Transverse colon (tissue), 4 donors: ENCODE measurements at regions not wholly inside any gene's neighbourhood (a gene's known extent, or its start where the extent isn't known, plus 50 kb on each side); places are given as distances from the start of the nearest gene placed in this dataset.

Experiments used
- DNase-seq: peaks from one replicate; pipeline ENCODE4 v3.0.0-alpha.2; 2019
- H3K27ac ChIP-seq, 4 donors: fragments of 200-600 bp; sonication (generic); 2 replicates each; pipeline ENCODE4 v1.5.1; 2016 to 2018; ENCODE audit warnings: inconsistent platforms in 4 of 4
- H3K27me3 ChIP-seq: fragments of 200-600 bp; sonication (generic); 2 replicates; pipeline ENCODE4 v1.5.1; 2017; ENCODE audit warnings: inconsistent platforms
- H3K36me3 ChIP-seq, 4 donors: fragments of 200-600 bp; sonication (generic); 2 replicates each; pipeline ENCODE4 v1.5.1; 2017 to 2019; ENCODE audit warnings: inconsistent platforms in 4 of 4
- H3K4me1 ChIP-seq, 4 donors: fragments of 200-600 bp; sonication (generic); 2 replicates each; pipeline ENCODE4 v1.5.1; 2017 to 2020; ENCODE audit warnings: inconsistent platforms in 4 of 4
- H3K4me3 ChIP-seq, 4 donors: fragments of 200-600 bp; sonication (generic); 1 replicate in 1 of 4; 2 replicates in 3 of 4; pipeline versions ENCODE4 v1.5.1 to v1.6.1; 2017 to 2019; ENCODE audit warnings: inconsistent platforms in 4 of 4
- H3K9me3 ChIP-seq, 2 donors: fragments of 200-600 bp; sonication (generic); 2 replicates each; pipeline ENCODE4 v1.5.1; 2017 to 2019; ENCODE audit warnings: inconsistent platforms in 2 of 2
- EP300 ChIP-seq: sonication (generic); formaldehyde crosslinking; IDR thresholded peaks from one replicate; pipeline ENCODE4 v1.6.1; 2017; ENCODE audit warnings: antibody characterized with exemption, low read depth
- POLR2A ChIP-seq: fragments of 450-650 bp; IDR thresholded peaks from one replicate; pipeline ENCODE4 v1.6.1; 2016; ENCODE audit warnings: antibody characterized with exemption, mild to moderate bottlenecking, moderate library complexity
- POLR2AphosphoS5 ChIP-seq, 3 donors: sonication (generic); formaldehyde crosslinking; IDR thresholded peaks; one replicate each; pipeline ENCODE4 v1.6.1; 2016; ENCODE audit warnings: antibody characterized with exemption in 3 of 3
- WGBS, 2 donors: methylation state at CpG; one replicate each; pipeline ENCODE4 v1.1.5; 2018; ENCODE audit warnings: low coverage in 1 of 2; 5-methylcytosine and 5-hydroxymethylcytosine counted together
- in situ Hi-C, 4 donors: fragments of 200-750 bp; cut with MboI; loops; one replicate each; pipeline versions ENCODE4 v1.15.0 to v1.15.1; 2017; ENCODE audit warnings: low sequenced_read_pairs in 3 of 4, low pct_ligation_motif_present in 1 of 4, low pct_unique_long_range_greater_than_20kb in 1 of 4
- intact Hi-C: fragments of 100-400 bp; cut with DNase I; formaldehyde crosslinking; loops from one replicate; pipeline ENCODE4 v1.15.1; 2023; ENCODE audit warnings: low total_unique reads
- TF ChIP-seq, protein P1 (sequence below), 5 experiments: fragments of 200-600 bp in 3 of 5; fragments of 450-650 bp in 2 of 5; sonication (generic) in 3 of 5; IDR thresholded peaks; 1 replicate in 2 of 5; 2 replicates in 3 of 5; pipeline ENCODE4 v1.5.1; 2016 to 2017; ENCODE audit warnings: antibody characterized with exemption in 5 of 5, inconsistent platforms in 3 of 5, mild to moderate bottlenecking in 2 of 5, moderate library complexity in 1 of 5

DNA sequence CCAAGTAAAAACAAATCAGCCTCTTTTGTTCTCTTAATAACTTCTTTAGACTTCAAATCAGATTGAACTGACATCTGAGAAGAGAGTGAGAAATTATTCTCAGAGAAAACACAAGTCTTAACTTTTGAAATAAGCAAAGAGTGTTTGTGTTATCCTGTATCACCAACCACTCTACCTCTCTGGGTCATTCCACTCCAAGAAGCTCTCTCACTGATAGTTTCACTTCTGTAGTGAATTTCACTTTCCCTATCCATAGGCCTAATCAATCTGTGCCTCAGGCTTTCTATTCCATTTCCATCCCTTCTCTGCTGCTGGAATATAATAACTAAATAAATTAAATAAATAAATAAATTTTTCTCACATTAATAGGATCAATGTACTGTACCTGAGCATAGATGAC is 235.0 kb downstream of the HTR1B start:
- H3K27me3 ChIP-seq, result no peaks in the 10 kb centered on the region
- TF ChIP-seq, protein P1, sequence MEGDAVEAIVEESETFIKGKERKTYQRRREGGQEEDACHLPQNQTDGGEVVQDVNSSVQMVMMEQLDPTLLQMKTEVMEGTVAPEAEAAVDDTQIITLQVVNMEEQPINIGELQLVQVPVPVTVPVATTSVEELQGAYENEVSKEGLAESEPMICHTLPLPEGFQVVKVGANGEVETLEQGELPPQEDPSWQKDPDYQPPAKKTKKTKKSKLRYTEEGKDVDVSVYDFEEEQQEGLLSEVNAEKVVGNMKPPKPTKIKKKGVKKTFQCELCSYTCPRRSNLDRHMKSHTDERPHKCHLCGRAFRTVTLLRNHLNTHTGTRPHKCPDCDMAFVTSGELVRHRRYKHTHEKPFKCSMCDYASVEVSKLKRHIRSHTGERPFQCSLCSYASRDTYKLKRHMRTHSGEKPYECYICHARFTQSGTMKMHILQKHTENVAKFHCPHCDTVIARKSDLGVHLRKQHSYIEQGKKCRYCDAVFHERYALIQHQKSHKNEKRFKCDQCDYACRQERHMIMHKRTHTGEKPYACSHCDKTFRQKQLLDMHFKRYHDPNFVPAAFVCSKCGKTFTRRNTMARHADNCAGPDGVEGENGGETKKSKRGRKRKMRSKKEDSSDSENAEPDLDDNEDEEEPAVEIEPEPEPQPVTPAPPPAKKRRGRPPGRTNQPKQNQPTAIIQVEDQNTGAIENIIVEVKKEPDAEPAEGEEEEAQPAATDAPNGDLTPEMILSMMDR (IDR thresholded peaks at IDR 0.05), result no peak
- no peak for TF ChIP-seq POLR2AphosphoS5 (IDR thresholded peaks at IDR 0.05)
- TF ChIP-seq EP300, result no peak
- TF ChIP-seq POLR2A, result no peak
- H3K4me1 ChIP-seq, result no peaks in the 10 kb centered on the region
- intact Hi-C loops (no loop called here), in situ Hi-C loops (no loop called here)
- H3K27ac ChIP-seq, result no peak overlapping the region
- H3K4me3 ChIP-seq, result no peak overlapping the region
- H3K36me3 ChIP-seq, result no peaks in the 10 kb centered on the region
- DNase-seq, result no peak
- no peaks in the 10 kb centered on the region for H3K9me3 ChIP-seq

DNA sequence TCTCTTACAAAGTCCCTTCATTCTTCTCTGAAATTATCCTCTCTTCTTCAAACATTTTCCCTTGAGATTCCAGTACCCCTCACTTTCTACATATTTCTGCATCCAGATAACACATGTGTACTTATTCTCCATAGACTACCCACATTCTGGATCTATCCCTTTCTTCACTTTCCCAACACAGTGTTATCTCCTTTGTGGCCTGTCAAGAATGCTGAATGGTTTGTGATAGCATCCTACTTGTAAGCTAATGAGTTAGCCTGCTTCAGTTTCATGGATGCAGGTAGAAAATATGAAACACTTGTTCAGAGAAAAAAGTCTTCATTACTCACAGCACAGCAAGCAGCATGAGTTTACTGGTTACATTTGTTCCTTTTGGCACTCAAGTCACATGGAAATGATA is 245.4 kb downstream of the HTR1B start:
- Histone ChIP-seq H3K36me3 (no peaks in the 10 kb centered on the region), H3K27ac (no peak overlapping the region), H3K4me1 (no peaks in the 10 kb centered on the region), H3K27me3 (no peaks in the 10 kb centered on the region), H3K4me3 (no peak overlapping the region), H3K9me3 (no peaks in the 10 kb centered on the region)
- no peak for TF ChIP-seq POLR2A
- no peak for TF ChIP-seq EP300
- TF ChIP-seq, protein P1 (IDR thresholded peaks at IDR 0.05), result no peak
- TF ChIP-seq POLR2AphosphoS5 (IDR thresholded peaks at IDR 0.05), result no peak
- in situ Hi-C loops (no loop called here), intact Hi-C loops (no loop called here)
- DNase-seq, result no peak

DNA sequence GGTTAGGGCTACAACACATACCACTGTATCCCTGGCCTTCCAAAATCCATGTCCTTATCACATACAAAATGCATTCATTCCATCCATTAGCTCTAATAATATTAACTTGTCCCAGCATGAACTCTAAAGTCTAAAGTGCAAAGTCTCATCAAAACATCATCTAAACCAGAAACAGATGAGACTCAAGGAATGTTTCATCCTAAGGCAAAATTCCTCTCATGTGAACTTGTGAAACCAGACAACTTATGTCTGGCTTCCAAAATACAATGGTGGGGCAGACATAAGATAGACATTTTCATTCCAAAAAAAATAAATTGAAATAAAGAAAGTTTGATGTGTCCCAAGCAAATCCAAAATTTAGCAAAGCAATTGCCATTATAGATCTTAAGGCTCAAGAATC is 257.4 kb downstream of the HTR1B start:
- in situ Hi-C loops, result no loop called here
- H3K27ac ChIP-seq, result no peak overlapping the region

DNA sequence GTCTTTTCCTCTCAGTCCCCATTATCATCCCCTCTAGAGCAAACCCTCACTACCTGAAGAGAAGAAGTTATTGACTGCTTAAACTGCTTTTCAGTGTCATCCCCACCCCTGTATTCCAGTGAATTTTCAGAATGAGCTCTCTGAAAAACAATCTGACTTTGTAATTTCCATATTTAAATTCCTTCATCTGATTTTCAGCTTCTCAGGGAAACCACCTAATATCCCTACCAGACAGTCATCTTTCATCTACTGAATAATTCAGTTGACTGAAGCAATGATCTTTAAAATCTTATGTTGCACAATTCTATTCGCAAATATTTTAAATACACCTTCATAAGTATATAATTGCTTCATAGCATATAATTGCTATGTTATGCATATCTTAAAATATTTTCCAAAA is 258.7 kb downstream of the HTR1B start:
- Histone ChIP-seq H3K27me3 (no peaks in the 10 kb centered on the region), H3K4me1 (no peaks in the 10 kb centered on the region), H3K36me3 (no peaks in the 10 kb centered on the region), H3K9me3 (no peaks in the 10 kb centered on the region), H3K4me3 (no peak overlapping the region), H3K27ac (no peak overlapping the region)
- in situ Hi-C loops (no loop called here), intact Hi-C loops (no loop called here)
- WGBS, 2 donors, result 91 to 94% methylated on average over 1 of the region's 1 CpG
- TF ChIP-seq, protein P1 (IDR thresholded peaks at IDR 0.05), result no peak
- TF ChIP-seq EP300 (no peak), POLR2A (no peak), POLR2AphosphoS5 (IDR thresholded peaks at IDR 0.05) (no peak)
- DNase-seq, result no peak

More for the DNA sequence above, 257.4 kb downstream of the HTR1B start:
- no peaks in the 10 kb centered on the region for H3K27me3 ChIP-seq
- no peaks in the 10 kb centered on the region for H3K4me1 ChIP-seq
- TF ChIP-seq POLR2AphosphoS5 (IDR thresholded peaks at IDR 0.05) (no peak), POLR2A (no peak)
- DNase-seq, result no peak
- intact Hi-C loops, result no loop called here
- no peaks in the 10 kb centered on the region for H3K36me3 ChIP-seq
- H3K9me3 ChIP-seq, result no peaks in the 10 kb centered on the region
- H3K4me3 ChIP-seq, result no peak overlapping the region

DNA sequence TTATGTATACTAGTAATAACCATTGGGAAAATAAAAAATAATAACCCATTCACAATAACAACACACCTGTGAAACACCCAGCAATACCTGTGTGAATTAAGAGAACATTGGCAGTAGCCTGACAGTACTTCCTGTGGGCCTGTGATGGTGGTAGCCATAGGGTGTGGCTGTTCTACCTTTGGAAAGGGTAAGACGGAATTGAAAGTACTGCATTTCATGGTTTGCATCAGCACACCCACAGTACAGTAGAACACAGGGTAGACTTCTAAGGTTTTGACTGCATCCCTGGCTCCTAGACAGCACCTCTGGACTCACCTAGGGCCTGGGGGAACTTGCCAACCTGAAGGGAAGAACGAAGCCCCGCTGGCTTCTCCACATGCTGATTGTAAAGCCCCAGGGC is 279.8 kb downstream of the HTR1B start:
- H3K27ac ChIP-seq, result no peak overlapping the region
- 60 to 73% methylated on average over 1 to 3 of the region's 3 CpGs for WGBS, 2 donors
- no peaks in the 10 kb centered on the region for H3K27me3 ChIP-seq
- TF ChIP-seq POLR2AphosphoS5 (IDR thresholded peaks at IDR 0.05) (no peak), POLR2A (no peak), EP300 (no peak)
- TF ChIP-seq, protein P1 (IDR thresholded peaks at IDR 0.05), result no peak
- H3K36me3 ChIP-seq, result no peaks in the 10 kb centered on the region
- intact Hi-C loops, result no loop called here
- H3K4me3 ChIP-seq, result no peak overlapping the region
- H3K9me3 ChIP-seq, result peaks cover 4 to 5% of the 10 kb centered on the region in 2 donors
- in situ Hi-C loops, result no loop called here
- H3K4me1 ChIP-seq, result no peaks in the 10 kb centered on the region
- DNase-seq, result no peak
